MG63 (cell line): ENCODE measurements at regions not wholly inside any gene's neighbourhood (a gene's known extent, or its start where the extent isn't known, plus 50 kb on each side); places are given as distances from the start of the nearest gene placed in this dataset.
"Not testable (repeated sequence)": the region's sequence is repeated elsewhere in the genome, so short reads cannot be mapped to it uniquely, and the experiment has no call there.

ENCODE experiments used
- DNase-seq: peaks from one replicate; pipeline ENCODE4 v3.0.0-alpha.2; 2020
- H3K27me3 ChIP-seq: fragments of 250-450 bp; sonication (Bioruptor Pico); 2 replicates; pipeline ENCODE4 v1.5.1; 2020; ENCODE audit warnings: mild to moderate bottlenecking, moderate library complexity
- H3K36me3 ChIP-seq: fragments of 250-450 bp; sonication (Bioruptor Pico); 2 replicates; pipeline ENCODE4 v1.5.1; 2020; ENCODE audit warnings: mild to moderate bottlenecking, moderate library complexity
- H3K4me3 ChIP-seq: fragments of 250-450 bp; sonication (Bioruptor Pico); 2 replicates; pipeline ENCODE4 v1.5.1; 2020; ENCODE audit warnings: mild to moderate bottlenecking, moderate library complexity
- H3K9me3 ChIP-seq: fragments of 250-450 bp; sonication (Bioruptor Pico); 2 replicates; pipeline ENCODE4 v1.5.1; 2020; ENCODE audit warnings: mild to moderate bottlenecking, moderate library complexity

GRCh38 chr14:37650356-37651037, 55.1 kb downstream of the TTC6 start:
- Histone ChIP-seq H3K27me3 (no peaks in the 10 kb centered on the region), H3K36me3 (no peaks in the 10 kb centered on the region), H3K4me3 (no peak overlapping the region), H3K9me3 (no peaks in the 10 kb centered on the region)
- no peak for DNase-seq

- Histone ChIP-seq H3K4me3 (no peak overlapping the region), H3K9me3 (no peaks in the 10 kb centered on the region), H3K27me3 (no peaks in the 10 kb centered on the region), H3K36me3 (no peaks in the 10 kb centered on the region)
- DNase-seq: no peak
Observed at GRCh38 chr14:37652042-37652441, 56.6 kb downstream of the TTC6 start.

DNA sequence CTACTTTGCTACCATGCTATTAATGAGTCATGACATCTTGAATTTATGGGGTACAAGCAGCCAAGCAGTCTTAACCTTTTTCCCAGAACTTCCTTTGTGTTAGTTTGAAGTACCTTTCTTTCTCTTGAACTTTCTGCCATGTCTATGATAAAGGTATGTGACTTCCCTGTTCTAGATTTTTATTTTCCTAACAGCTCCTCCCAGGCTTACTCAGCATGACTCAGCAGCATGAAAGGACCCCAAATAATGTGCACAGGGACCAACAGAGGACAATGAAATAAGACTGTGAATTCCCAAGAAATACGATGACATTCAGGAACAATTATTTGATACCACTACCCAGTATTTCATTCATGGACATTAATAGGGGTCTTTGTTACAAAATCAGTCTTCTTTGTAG, 60.0 kb downstream of the TTC6 start:
- DNase-seq: no peak
- H3K36me3 ChIP-seq: no peaks in the 10 kb centered on the region
- H3K27me3 ChIP-seq: no peaks in the 10 kb centered on the region
- H3K9me3 ChIP-seq: no peaks in the 10 kb centered on the region; the same call in 1 of the 2 replicates
- H3K4me3 ChIP-seq: no peak overlapping the region

GRCh38 chr14:37658156-37658555, 62.7 kb downstream of the TTC6 start:
- peak; percentile 40 for DNase-seq
- no peaks in the 10 kb centered on the region for H3K27me3 ChIP-seq
- no peaks in the 10 kb centered on the region; the same call in 1 of the 2 replicates for H3K9me3 ChIP-seq
- no peak overlapping the region for H3K4me3 ChIP-seq
- no peaks in the 10 kb centered on the region for H3K36me3 ChIP-seq

DNA sequence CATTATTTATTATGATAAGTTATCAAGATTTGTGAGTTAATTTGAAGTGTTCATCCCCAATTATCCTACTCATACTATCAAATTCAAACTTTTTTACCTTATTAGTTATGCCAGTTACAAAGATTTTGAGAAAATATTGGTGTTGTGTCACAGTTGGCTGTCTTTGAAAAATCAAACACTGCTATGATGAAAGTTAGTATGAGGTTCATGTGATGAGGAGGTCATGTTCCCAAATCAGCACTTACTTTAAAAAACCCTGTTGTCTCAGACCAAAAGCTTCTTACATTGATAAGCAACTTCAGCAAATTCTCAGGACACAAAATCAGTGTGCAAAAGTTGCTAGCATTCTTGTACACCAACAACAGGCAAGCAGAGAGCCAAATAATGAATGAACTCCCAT, 68.1 kb downstream of the TTC6 start:
- Histone ChIP-seq H3K9me3 (no peaks in the 10 kb centered on the region; the same call in 1 of the 2 replicates), H3K27me3 (no peaks in the 10 kb centered on the region), H3K4me3 (no peak overlapping the region), H3K36me3 (no peaks in the 10 kb centered on the region)
- DNase-seq: no peak

- Histone ChIP-seq H3K4me3 (no peak overlapping the region), H3K36me3 (no peaks in the 10 kb centered on the region), H3K9me3 (no peaks in the 10 kb centered on the region; the same call in 1 of the 2 replicates), H3K27me3 (no peaks in the 10 kb centered on the region)
- DNase-seq: no peak
Observed at GRCh38 chr14:37665479-37665878, 70.0 kb downstream of the TTC6 start.

GRCh38 chr14:37665951-37666350, 70.5 kb downstream of the TTC6 start:
- H3K36me3 ChIP-seq: no peaks in the 10 kb centered on the region
- H3K27me3 ChIP-seq: no peaks in the 10 kb centered on the region
- H3K4me3 ChIP-seq: no peak overlapping the region
- DNase-seq: no peak
- no peaks in the 10 kb centered on the region for H3K9me3 ChIP-seq

DNA sequence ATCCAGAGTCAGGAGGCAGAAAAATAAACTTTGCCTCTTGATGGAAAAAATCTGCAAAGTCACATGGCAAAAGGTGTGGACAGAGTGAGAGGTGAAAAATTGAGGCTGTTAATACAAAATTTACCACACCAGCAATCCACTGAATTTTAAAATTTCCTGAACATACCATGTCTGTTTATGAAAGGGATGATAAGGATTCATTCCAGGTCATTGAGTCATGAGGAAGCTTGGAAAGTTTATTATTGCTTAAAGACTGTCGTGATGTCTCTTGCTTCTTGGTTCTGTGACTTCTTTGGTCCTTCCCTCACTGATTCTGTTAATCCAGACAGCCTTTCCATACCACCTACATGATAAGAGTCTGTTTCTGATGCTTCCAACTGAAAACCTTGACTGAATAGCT, 73.2 kb downstream of the TTC6 start:
- H3K9me3 ChIP-seq: no peaks in the 10 kb centered on the region
- DNase-seq: no peak
- no peaks in the 10 kb centered on the region for H3K36me3 ChIP-seq
- no peaks in the 10 kb centered on the region for H3K27me3 ChIP-seq
- H3K4me3 ChIP-seq: no peak overlapping the region

- no peaks in the 10 kb centered on the region for H3K27me3 ChIP-seq
- no peak for DNase-seq
- no peaks in the 10 kb centered on the region for H3K36me3 ChIP-seq
- H3K9me3 ChIP-seq: no peaks in the 10 kb centered on the region
- no peak overlapping the region for H3K4me3 ChIP-seq
Observed at GRCh38 chr14:37669242-37669641, 73.8 kb downstream of the TTC6 start.

- DNase-seq: no peak
- Histone ChIP-seq H3K27me3 (no peaks in the 10 kb centered on the region), H3K4me3 (no peak overlapping the region), H3K9me3 (no peaks in the 10 kb centered on the region), H3K36me3 (no peaks in the 10 kb centered on the region)
Observed at GRCh38 chr14:37673439-37673838, 78.0 kb downstream of the TTC6 start.

DNA sequence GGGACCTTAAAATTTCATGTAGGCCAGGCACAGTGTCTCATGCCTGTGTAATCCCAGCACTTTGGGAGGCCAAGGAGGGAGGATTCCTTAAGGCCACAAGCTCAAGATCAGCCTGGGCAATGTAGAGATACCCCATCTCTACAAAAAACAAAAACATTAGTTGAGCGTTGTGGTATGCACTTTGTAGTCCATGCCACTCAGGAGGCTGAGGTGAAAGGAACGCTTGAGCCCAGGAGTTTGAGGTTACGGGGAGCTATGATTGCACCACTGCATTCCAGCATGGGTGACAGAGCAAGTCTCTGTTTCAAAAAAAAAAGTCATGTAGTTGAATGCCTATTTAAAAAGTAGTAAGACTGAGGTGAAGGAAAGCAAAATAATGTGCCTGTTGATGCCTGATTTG, 83.5 kb downstream of the TTC6 start:
- no peak for DNase-seq
- no peak overlapping the region for H3K4me3 ChIP-seq
- no peaks in the 10 kb centered on the region for H3K9me3 ChIP-seq
- no peaks in the 10 kb centered on the region for H3K36me3 ChIP-seq
- no peaks in the 10 kb centered on the region for H3K27me3 ChIP-seq

- Histone ChIP-seq H3K27me3 (no peaks in the 10 kb centered on the region), H3K4me3 (no peak overlapping the region)
Observed at GRCh38 chr14:37681486-37681885, 86.1 kb downstream of the TTC6 start.

DNA sequence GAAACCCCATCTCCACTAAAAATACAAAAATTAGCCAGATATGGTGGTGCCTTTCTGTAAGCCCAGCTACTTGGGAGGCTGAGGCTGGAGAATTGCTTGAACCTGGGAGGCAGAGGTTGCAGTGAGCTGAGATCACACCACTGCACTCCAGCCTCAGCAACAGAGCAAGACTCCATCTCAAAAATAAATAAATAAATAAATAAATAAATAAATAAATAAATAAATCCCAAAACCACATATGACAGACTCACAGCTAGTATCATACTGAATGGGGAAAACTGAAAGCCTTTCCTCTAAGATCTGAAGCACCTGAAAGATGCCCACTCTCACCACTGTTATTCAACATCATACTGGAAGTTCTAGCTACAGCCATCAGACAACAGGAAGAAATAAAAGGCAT, 97.3 kb downstream of the TTC6 start:
- not testable (repeated sequence) for H3K36me3 ChIP-seq, H3K4me3 ChIP-seq, H3K27me3 ChIP-seq, DNase-seq, H3K9me3 ChIP-seq

More at GRCh38 chr14:37681486-37681885, 86.1 kb downstream of the TTC6 start:
- H3K9me3 ChIP-seq: no peaks in the 10 kb centered on the region
- DNase-seq: no peak
- no peaks in the 10 kb centered on the region for H3K36me3 ChIP-seq

- not testable (repeated sequence) for H3K36me3 ChIP-seq, H3K4me3 ChIP-seq, H3K9me3 ChIP-seq, DNase-seq, H3K27me3 ChIP-seq
Observed at GRCh38 chr14:37693420-37693819, 98.0 kb downstream of the TTC6 start.

- Histone ChIP-seq H3K4me3 (no peak overlapping the region), H3K36me3 (no peaks in the 10 kb centered on the region), H3K9me3 (peaks cover 3% of the 10 kb centered on the region), H3K27me3 (no peaks in the 10 kb centered on the region)
- no peak for DNase-seq
Observed at GRCh38 chr14:37695866-37696265, 100.4 kb downstream of the TTC6 start.

DNA sequence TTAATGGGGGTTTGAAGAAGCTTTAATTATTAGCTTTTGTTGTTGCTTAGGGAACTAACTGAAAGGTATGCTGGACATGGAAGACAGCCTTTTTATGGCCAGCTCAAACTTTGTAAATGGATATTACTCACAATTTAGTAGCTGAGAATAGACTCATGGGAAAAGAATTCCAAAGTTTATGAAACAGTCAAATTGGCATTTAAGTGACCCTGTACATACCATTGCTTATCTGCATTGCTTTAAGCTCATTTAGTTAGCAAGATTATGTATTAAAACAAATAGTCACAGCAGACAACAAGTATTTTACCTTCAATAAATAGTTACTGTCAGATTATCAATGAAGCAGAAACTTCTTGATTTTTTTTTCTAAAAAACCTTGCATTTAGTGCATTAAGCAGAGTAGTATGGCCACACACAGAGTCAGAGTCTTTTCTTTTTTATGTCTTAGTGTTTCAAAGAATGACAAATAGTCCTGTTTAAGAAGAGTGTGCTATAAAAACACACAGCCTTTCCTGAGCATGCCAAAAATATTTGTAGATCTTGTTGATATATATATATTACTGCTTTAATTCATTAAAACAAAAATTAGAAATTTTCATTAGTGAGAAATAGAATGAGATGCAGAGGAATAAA, 102.2 kb downstream of the TTC6 start:
- Histone ChIP-seq H3K4me3 (no peak overlapping the region), H3K27me3 (no peaks in the 10 kb centered on the region), H3K9me3 (peaks cover 2% of the 10 kb centered on the region; the same call in 1 of the 2 replicates), H3K36me3 (no peaks in the 10 kb centered on the region)
- no peak for DNase-seq

DNA sequence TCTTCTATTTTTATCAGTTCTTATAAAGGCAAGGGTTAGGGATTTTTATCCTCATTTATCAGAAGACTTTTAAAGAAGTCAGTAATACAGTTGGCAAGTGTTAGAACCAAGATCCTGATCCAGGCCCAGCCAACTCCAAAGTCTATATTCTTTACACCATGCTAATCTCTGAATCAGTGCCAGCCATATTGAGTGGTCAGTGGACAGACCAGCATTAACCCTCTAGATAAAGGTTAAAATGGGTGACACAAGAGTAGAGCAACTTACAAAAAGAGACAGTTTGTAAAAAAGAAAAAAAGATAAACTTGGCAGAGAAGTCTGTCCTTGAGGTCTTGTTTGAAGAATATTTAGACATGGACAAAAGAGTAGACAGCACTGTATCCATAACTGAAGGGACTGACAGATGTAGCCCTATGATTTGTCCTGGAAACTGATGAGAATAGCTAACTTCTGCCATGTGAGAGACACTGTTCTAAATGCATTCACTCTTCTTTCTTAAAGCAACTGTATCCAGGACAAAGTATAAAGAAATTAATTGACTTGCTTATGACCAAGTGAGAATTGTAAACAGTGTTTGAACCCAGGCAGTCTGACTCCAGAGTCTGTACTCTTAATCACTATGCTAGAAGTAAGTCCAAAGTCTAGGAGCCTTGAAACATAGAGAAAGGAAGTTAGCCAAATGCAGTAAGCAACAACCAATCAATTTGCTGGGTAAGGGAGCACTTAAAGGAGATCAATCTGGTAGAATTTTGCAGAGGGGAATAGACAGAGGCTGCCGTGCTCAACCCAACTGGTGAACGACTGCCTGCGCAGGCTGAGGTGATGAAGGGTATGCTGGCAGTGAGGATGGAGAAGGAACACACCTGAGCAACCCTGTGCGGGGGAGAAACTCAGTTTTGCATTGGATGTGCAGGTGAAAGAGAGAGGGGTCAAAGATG, 103.7 kb downstream of the TTC6 start:
- no peak overlapping the region for H3K4me3 ChIP-seq
- no peaks in the 10 kb centered on the region for H3K36me3 ChIP-seq
- no peak for DNase-seq
- H3K9me3 ChIP-seq: no peaks in the 10 kb centered on the region
- no peaks in the 10 kb centered on the region for H3K27me3 ChIP-seq
